GM12872 (cell line): ENCODE measurements at regions not wholly inside any gene's neighbourhood (a gene's known extent, or its start where the extent isn't known, plus 50 kb on each side); places are given as distances from the start of the nearest gene placed in this dataset.

Experiments used
- TF ChIP-seq, protein P1 (sequence below): IDR thresholded peaks from 3 replicates; pipeline ENCODE4 v1.5.1; 2011; ENCODE audit warnings: low read depth, mild to moderate bottlenecking, low read length, moderate library complexity; ENCODE audit not compliant: insufficient read depth

DNA sequence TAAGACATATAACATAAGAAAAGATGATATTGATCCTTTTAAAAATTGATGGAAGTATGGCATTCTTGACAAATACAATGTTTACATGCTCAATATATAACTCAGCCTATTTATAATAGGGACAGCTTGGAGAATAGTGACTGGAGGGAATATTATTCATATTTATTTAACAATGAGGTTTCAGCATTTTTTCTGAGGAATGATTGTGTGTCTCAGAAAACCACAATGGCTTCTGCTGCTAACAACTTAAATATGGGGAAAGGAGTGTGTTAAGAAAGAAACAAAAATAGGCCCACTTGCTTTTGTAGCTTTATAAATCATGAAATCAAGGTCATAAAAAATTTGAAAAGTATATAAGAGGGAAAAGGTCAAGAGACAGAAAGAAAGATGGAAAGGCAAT is 163.2 kb upstream of the TBX18 start:
- TF ChIP-seq, protein P1, sequence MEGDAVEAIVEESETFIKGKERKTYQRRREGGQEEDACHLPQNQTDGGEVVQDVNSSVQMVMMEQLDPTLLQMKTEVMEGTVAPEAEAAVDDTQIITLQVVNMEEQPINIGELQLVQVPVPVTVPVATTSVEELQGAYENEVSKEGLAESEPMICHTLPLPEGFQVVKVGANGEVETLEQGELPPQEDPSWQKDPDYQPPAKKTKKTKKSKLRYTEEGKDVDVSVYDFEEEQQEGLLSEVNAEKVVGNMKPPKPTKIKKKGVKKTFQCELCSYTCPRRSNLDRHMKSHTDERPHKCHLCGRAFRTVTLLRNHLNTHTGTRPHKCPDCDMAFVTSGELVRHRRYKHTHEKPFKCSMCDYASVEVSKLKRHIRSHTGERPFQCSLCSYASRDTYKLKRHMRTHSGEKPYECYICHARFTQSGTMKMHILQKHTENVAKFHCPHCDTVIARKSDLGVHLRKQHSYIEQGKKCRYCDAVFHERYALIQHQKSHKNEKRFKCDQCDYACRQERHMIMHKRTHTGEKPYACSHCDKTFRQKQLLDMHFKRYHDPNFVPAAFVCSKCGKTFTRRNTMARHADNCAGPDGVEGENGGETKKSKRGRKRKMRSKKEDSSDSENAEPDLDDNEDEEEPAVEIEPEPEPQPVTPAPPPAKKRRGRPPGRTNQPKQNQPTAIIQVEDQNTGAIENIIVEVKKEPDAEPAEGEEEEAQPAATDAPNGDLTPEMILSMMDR, result no peak

- TF ChIP-seq, protein P1, result no peak
Measured at GRCh38 chr6:84926189-84927155, 162.1 kb upstream of the TBX18 start.

DNA sequence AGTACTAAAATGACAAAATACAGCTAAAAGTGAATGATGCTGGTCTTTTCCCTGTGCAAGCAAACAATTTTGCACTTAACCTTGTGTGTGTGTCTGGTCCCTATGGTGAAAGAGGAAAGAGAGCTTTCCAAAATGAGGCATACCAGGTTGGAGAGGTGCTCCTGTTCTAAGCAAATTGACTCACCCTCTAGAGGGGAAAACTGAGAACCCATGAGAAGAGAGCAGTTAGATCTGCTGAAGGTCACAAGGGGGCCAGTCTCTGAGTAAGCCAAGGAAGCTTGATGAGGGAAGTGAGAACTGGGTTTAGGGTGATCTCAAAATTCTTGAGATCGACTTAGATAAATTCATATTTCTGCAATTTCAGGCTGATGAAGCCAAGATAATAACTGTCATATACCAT is 157.5 kb upstream of the TBX18 start:
- TF ChIP-seq, protein P1, result no peak

DNA sequence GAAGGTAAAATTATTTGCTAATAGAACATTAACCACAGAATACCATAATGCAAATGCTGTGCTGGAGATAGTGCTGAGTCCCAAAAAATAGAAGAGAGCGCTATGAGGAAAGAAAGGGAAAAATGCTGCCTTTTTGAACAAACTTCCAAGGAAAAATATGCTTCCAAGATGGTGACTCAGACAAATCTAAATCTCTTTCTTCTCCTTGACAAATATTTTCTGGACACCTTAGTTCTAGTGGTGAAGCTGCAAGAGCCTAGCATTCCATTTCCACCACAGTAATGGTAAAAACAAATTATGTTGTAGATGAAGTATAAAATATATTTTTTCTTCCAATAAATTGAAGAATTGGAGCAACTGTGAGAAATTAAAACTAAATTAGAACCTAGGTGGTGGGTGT is 155.6 kb upstream of the TBX18 start:
- TF ChIP-seq, protein P1, result no peak

GRCh38 chr6:84916704-84917103 is 152.3 kb upstream of the TBX18 start:
- TF ChIP-seq, protein P1, result no peak

DNA sequence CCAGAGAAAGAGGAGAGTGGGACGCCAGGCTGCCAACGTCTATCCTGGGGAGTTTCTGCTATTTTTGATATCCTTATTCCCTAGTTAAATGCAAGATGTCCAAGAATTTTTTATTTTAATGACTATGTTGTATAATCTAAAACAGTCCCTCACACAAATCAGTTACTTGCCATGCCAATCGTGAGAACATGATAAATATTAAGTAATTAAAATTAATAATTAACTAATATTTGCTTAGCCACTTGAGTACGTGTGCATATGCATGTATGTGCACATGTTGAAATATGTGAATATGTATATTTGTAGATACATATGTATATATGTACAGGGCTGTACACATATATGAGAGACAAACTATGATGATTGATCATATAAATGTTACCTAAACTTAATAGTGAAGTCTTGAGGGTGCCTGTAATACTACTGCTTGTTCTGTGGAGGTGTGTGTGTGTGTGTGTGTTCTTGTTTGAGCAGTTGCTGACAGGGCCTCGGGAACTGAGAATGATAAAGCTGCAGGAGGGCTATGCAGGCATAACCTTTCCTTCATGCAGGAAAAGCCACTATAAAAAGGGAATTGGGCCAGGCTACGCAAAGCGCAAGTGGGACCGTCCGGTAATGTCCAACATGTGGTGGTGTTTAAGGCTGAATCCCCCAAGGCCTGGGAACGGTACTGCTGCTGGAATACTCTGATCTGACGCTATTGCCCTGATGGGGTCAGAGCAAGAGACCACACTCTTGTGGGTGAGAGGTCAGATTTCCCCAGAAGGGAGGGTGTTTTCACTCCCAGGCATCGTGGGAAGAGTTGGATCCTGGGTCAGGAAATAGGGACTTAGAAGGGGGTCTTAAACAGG is 148.3 kb upstream of the TBX18 start:
- TF ChIP-seq, protein P1, result no peak
